Parathyroid adenoma (tissue), 2 donors: ENCODE measurements at regions not wholly inside any gene's neighbourhood (a gene's known extent, or its start where the extent isn't known, plus 50 kb on each side); places are given as distances from the start of the nearest gene placed in this dataset.
"Not testable (repeated sequence)": the region's sequence is repeated elsewhere in the genome, so short reads cannot be mapped to it uniquely, and the experiment has no call there.

Experiments used
- H2AFZ ChIP-seq: fragments of 300-600 bp; sonication (generic); one replicate; pipeline ENCODE4 v1.7.0; 2017; ENCODE audit warnings: antibody characterized with exemption, mild to moderate bottlenecking
- H3K27ac ChIP-seq: fragments of 300-600 bp; sonication (generic); one replicate; pipeline ENCODE4 v1.7.0; 2017
- H3K27me3 ChIP-seq: fragments of 300-600 bp; sonication (generic); one replicate; pipeline ENCODE4 v1.7.0; 2017; ENCODE audit warnings: low read length; ENCODE audit not compliant: control insufficient read depth, insufficient read depth
- H3K36me3 ChIP-seq: fragments of 300-600 bp; sonication (generic); one replicate; pipeline ENCODE4 v1.7.0; 2017; ENCODE audit warnings: low read length; ENCODE audit not compliant: control insufficient read depth, insufficient read depth
- H3K4me1 ChIP-seq: fragments of 300-600 bp; sonication (generic); one replicate; pipeline ENCODE4 v1.7.0; 2017; ENCODE audit warnings: control low read depth
- H3K4me2 ChIP-seq: fragments of 300-600 bp; sonication (generic); one replicate; pipeline ENCODE4 v1.7.0; 2017; ENCODE audit warnings: low read length
- H3K4me3 ChIP-seq: fragments of 300-600 bp; sonication (generic); one replicate; pipeline ENCODE4 v1.7.0; 2017; ENCODE audit warnings: low read depth, low read length
- H3K79me2 ChIP-seq: fragments of 300-600 bp; sonication (generic); one replicate; pipeline ENCODE4 v1.7.0; 2017; ENCODE audit warnings: control low read depth
- H3K9ac ChIP-seq: fragments of 300-600 bp; sonication (generic); one replicate; pipeline ENCODE4 v1.7.0; 2017; ENCODE audit warnings: mild to moderate bottlenecking
- H3K9me3 ChIP-seq: fragments of 300-600 bp; sonication (generic); one replicate; pipeline ENCODE4 v1.7.0; 2017; ENCODE audit warnings: low read length; ENCODE audit not compliant: control insufficient read depth
- TF ChIP-seq, protein P1 (sequence below): fragments of 300-600 bp; sonication (generic); IDR thresholded peaks from one replicate; pipeline ENCODE4 v1.7.0; 2017; ENCODE audit warnings: antibody characterized with exemption, mild to moderate bottlenecking
- donor health status: primary hyperparathyroidism.

DNA sequence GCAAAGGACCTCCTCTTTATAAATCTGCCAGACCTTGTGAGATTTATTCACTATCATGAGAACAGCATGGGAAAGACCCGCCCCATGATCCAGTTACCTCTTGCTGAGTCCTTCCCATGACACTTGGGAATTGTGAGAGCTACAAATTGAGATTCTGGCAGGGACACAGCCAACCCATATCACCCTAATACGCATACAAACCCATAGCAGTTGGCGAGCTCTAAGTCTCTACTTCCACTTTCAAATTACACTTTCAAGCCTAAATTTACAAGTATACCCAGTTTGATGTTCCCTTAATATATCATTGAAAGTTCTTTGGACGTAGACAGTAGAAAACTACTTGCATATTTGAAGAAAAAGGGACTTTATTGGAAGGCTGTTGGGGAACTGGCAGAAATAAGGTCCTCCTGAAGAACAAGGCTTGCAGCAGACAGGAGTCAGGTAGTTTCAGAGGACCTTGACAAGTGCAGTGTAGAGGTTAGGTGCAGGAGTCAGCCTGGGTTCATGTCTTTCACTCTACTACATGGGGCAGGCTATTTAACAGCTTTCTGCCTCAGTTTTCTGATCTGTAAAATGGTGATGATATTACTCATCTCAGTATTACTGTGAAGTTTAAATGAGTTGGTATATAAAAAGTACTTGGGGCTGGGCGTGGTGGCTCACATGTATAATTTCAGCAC lies 107.9 kb upstream of the EEF2KMT start:
- TF ChIP-seq, protein P1, sequence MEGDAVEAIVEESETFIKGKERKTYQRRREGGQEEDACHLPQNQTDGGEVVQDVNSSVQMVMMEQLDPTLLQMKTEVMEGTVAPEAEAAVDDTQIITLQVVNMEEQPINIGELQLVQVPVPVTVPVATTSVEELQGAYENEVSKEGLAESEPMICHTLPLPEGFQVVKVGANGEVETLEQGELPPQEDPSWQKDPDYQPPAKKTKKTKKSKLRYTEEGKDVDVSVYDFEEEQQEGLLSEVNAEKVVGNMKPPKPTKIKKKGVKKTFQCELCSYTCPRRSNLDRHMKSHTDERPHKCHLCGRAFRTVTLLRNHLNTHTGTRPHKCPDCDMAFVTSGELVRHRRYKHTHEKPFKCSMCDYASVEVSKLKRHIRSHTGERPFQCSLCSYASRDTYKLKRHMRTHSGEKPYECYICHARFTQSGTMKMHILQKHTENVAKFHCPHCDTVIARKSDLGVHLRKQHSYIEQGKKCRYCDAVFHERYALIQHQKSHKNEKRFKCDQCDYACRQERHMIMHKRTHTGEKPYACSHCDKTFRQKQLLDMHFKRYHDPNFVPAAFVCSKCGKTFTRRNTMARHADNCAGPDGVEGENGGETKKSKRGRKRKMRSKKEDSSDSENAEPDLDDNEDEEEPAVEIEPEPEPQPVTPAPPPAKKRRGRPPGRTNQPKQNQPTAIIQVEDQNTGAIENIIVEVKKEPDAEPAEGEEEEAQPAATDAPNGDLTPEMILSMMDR = no peak
- no peaks in the 10 kb centered on the region for H3K4me1 ChIP-seq
- no peak overlapping the region for H3K9ac ChIP-seq
- no peak overlapping the region for H3K27ac ChIP-seq
- no peaks in the 10 kb centered on the region for H3K79me2 ChIP-seq
- H3K9me3 ChIP-seq = no peaks in the 10 kb centered on the region
- no peaks in the 10 kb centered on the region for H3K27me3 ChIP-seq
- no peaks in the 10 kb centered on the region for H3K36me3 ChIP-seq
- no peak overlapping the region for H3K4me2 ChIP-seq
- H3K4me3 ChIP-seq = no peak overlapping the region
- no peak overlapping the region for H2AFZ ChIP-seq

GRCh38 chr16:5203675-5204074 lies 106.1 kb upstream of the EEF2KMT start:
- H3K4me3 ChIP-seq, H3K9me3 ChIP-seq, H3K36me3 ChIP-seq, H3K27ac ChIP-seq, H3K27me3 ChIP-seq, H2AFZ ChIP-seq, H3K4me2 ChIP-seq, H3K79me2 ChIP-seq, H3K4me1 ChIP-seq, H3K9ac ChIP-seq: not testable (repeated sequence)

DNA sequence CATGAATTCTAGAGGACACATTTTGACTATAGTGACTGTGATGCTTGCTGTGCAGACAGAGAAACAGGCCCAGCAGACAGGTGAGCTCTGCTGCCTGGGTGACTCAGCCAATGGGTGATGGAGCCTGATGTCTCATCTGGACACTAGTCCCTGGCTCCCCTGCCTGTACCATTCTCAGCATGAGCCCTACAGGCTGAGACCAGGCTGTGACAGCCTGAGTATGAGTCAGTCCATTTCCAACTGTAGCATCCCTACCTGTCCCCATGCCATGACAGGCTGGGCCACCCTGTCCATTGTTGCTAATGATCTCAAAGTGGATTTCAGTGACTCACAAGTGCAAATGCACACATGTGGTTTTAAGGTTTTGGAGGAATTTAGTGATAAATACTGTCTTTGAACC lies 102.5 kb upstream of the EEF2KMT start:
- no peaks in the 10 kb centered on the region for H3K36me3 ChIP-seq
- H3K9me3 ChIP-seq = no peaks in the 10 kb centered on the region
- H2AFZ ChIP-seq = no peak overlapping the region
- no peaks in the 10 kb centered on the region for H3K4me1 ChIP-seq
- H3K79me2 ChIP-seq = no peaks in the 10 kb centered on the region
- no peak overlapping the region for H3K4me3 ChIP-seq
- no peak overlapping the region for H3K4me2 ChIP-seq
- H3K27me3 ChIP-seq = no peaks in the 10 kb centered on the region
- H3K9ac ChIP-seq = no peak overlapping the region
- TF ChIP-seq, protein P1 = no peak
- H3K27ac ChIP-seq = no peak overlapping the region

DNA sequence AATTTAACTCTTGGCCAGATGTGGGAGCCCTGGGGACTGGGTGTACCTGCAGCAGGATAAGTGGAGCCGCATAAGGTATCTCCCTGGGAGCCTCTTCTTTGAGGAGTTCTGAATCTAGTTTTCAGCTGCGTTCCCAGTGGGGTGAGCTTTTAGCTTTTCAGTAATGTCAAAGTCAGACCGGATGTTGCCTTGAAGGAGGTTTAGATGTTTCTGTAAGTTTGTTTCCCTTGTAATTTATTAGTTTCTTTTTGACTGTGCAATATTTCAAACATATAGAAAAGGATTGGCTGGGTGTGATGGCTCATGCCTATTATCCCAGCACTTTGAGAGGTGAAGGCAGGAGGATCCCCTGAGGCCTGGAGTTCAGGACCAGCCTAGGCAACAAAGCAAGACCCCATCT lies 98.6 kb upstream of the EEF2KMT start:
- TF ChIP-seq, protein P1 = no peak
- no peaks in the 10 kb centered on the region for H3K4me1 ChIP-seq
- no peaks in the 10 kb centered on the region for H3K79me2 ChIP-seq
- no peak overlapping the region for H2AFZ ChIP-seq
- no peak overlapping the region for H3K4me3 ChIP-seq
- no peaks in the 10 kb centered on the region for H3K9me3 ChIP-seq
- no peaks in the 10 kb centered on the region for H3K36me3 ChIP-seq
- no peaks in the 10 kb centered on the region for H3K27me3 ChIP-seq
- H3K4me2 ChIP-seq = no peak overlapping the region
- no peak overlapping the region for H3K27ac ChIP-seq
- no peak overlapping the region for H3K9ac ChIP-seq

- H3K9ac ChIP-seq = no peak overlapping the region
- TF ChIP-seq, protein P1 = no peak
Measured at GRCh38 chr16:5193861-5194260, 96.3 kb upstream of the EEF2KMT start.

More at GRCh38 chr16:5193861-5194260, 96.3 kb upstream of the EEF2KMT start:
- H2AFZ ChIP-seq = no peak overlapping the region
- H3K4me3 ChIP-seq = no peak overlapping the region
- no peaks in the 10 kb centered on the region for H3K4me1 ChIP-seq
- no peaks in the 10 kb centered on the region for H3K27me3 ChIP-seq
- no peak overlapping the region for H3K4me2 ChIP-seq
- H3K79me2 ChIP-seq = no peaks in the 10 kb centered on the region
- H3K27ac ChIP-seq = no peak overlapping the region
- no peaks in the 10 kb centered on the region for H3K9me3 ChIP-seq
- no peaks in the 10 kb centered on the region for H3K36me3 ChIP-seq
